ENCODE measurements at regions not wholly inside any gene's neighbourhood (a gene's known extent, or its start where the extent isn't known, plus 50 kb on each side); places are given as distances from the start of the nearest gene placed in this dataset.

DNA sequence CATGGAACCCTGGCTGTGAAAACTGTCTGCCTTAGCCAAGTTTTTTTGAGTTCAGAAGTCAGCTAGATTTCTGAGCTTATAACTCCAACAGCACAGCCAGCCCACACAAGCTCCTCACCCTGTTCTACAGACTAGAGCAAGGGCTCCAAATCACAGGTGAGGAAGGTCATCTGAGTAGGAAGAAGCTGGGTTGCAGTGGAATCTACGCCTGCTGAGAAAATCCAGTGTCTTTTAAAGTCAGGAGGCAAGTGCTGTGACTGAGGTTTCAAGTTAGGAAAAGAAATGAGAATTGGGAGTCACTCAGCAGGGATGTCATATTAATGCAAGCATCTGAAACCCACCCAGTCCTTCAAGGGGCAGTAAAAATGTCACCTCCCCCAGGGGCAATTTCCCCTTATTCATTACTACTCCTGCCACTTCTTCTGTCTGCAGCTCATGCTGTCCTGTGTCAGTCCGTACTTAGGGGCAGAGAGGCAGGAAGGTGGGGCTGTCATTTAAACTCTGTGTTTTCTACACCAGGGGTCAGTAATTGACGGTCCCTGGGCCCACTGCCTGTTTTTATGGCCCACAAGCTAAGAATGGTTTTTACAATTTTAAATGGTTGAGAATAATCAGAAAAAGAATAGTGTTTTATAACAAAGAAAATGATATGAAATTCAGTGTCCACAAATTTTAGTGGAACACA, 551.1 kb downstream of the BCL11A start:
- no peak for TF ChIP-seq CTCF (IDR thresholded peaks at IDR 0.05; ENCODE audit: insufficient read depth, missing control alignments)
- no peak for DNase-seq (ENCODE audit: insufficient read length, low spot score)
- no peak for FAIRE-seq

DNA sequence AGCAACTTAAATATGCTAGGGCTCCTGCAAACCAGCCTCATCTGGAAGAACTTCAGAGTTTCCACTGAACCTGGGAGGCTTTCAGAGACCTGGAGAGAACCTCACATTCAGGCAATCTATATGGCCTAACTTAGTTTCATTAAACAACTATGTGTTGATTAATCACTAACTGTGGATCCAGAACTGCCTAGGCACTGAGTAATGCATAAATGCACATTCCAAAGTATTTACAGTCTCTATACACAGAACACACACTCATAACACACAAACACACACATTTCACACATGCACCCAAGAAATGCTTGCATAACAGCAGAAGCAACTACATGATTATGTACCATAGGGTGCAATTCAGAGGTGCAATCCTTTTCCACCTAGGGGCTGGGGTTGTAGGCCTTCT, 552.8 kb downstream of the BCL11A start:
- FAIRE-seq: no peak
- DNase-seq (ENCODE audit: insufficient read length, low spot score): no peak
- TF ChIP-seq CTCF (IDR thresholded peaks at IDR 0.05; ENCODE audit: insufficient read depth, missing control alignments): no peak

DNA sequence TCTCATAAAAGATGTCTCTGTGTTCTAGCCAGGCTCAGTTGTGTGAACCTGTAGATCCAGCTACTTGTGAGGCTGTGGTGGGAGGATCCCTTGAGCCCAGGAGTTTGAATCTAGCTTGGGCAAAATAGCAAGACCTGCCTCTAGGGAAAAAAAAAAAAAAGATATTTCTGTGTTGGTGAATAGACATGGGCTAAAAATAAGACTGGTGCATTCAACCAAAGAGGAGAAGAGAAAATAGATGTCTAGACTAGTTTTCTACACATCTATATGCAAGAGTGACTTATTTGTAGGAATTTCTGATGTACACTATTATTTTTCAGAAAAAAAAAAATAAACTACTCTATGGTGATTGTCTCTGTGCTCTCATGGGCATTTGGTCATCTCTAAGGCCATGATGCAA, 555.1 kb downstream of the BCL11A start:
- TF ChIP-seq CTCF (IDR thresholded peaks at IDR 0.05; ENCODE audit: insufficient read depth, missing control alignments): no peak
- FAIRE-seq (no peak), DNase-seq (ENCODE audit: insufficient read length, low spot score) (no peak)

DNA sequence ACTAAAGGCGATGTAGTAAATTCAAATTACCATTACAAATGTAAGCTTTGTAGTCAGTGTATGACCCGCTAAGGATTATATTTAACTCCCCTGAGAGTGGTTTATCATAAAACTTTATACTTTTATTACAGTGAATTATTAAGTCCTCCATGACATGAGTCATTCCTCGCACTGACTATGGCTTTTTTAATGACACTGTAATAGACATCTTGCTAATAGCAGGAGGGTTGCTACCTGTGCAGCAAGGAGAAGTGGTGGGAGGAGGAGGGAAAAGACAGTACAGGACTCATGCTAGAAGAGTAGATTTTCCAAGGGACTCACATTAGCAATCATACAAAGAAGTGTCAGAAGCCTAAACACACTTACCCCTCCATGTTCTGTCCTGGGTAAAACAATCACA, 556.1 kb downstream of the BCL11A start:
- TF ChIP-seq CTCF (IDR thresholded peaks at IDR 0.05; ENCODE audit: insufficient read depth, missing control alignments): no peak
- FAIRE-seq: no peak
- DNase-seq (ENCODE audit: insufficient read length, low spot score): no peak

DNA sequence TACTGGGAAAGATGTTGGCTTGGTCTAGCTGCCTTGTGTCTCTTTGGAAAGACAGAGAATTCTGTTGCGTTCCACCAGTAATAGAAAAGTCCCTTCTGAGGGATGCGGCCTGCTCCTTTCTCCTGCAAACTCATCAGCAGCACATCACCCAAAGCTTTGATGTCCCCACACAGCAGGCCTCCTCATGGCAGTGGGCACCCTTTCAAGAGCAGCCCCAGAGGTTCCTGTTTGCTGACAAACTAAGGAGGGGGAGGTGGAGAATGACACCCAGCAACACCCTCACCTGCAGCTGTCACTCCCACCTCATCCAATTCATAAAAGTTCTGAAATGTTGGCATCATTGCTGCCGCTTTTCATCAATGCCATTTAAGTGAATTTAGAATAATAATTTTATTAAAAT, 556.6 kb downstream of the BCL11A start:
- FAIRE-seq: no peak
- no peak for TF ChIP-seq CTCF (IDR thresholded peaks at IDR 0.05; ENCODE audit: insufficient read depth, missing control alignments)
- DNase-seq (ENCODE audit: insufficient read length, low spot score): no peak

DNA sequence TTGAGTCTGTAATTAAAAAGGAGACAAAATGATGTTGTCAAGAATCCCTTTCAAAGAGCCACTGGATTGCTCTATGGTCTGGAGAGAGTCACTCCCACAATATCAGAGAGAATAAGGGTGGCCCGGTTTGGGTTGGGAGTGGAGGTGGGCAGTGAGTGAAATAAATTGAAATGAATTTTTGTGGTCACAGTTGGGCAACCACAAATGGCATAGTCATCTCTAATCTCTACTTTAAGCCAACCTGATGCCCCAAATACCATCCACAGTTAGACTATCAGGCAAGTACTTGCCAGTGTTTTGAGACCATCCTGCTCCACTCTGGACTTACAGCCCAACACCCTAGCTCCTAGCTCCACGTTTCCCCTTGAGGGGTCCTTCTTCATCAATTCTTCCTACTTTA, 559.7 kb downstream of the BCL11A start:
- DNase-seq (ENCODE audit: insufficient read length, low spot score) (no peak), FAIRE-seq (no peak)
- TF ChIP-seq CTCF (IDR thresholded peaks at IDR 0.05; ENCODE audit: insufficient read depth, missing control alignments): no peak

DNA sequence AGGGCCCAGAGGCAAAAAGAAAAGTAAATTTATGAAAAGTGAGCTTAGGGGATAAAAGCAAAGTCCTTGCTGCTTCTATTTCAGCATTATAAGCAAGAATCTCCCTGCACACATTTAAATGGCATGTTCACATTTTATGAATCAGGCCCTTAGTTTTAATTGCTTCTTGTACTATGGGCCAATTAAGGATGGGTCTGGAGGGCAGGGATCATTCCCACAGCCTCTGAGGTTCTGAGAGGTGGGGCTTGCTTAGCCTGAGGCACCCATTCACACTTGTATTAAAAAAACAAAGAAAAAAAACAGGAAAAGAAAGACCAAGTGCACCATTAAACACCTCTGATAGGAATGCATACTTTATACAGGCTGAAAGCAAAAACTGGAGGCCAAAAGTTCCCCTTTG, 565.1 kb downstream of the BCL11A start:
- no peak for TF ChIP-seq CTCF (IDR thresholded peaks at IDR 0.05; ENCODE audit: insufficient read depth, missing control alignments)
- FAIRE-seq (no peak), DNase-seq (ENCODE audit: insufficient read length, low spot score) (no peak)
